HG03060 (cell line): ENCODE measurements at regions not wholly inside any gene's neighbourhood (a gene's known extent, or its start where the extent isn't known, plus 50 kb on each side); places are given as distances from the start of the nearest gene placed in this dataset.

Experiments
- ATAC-seq: cut with Tn5 transposase; IDR thresholded peaks from one replicate; pipeline ENCODE4 v1.9.1; 2021; ENCODE audit warnings: low read depth, moderate number of reproducible peaks; ENCODE audit not compliant: unreplicated experiment

DNA sequence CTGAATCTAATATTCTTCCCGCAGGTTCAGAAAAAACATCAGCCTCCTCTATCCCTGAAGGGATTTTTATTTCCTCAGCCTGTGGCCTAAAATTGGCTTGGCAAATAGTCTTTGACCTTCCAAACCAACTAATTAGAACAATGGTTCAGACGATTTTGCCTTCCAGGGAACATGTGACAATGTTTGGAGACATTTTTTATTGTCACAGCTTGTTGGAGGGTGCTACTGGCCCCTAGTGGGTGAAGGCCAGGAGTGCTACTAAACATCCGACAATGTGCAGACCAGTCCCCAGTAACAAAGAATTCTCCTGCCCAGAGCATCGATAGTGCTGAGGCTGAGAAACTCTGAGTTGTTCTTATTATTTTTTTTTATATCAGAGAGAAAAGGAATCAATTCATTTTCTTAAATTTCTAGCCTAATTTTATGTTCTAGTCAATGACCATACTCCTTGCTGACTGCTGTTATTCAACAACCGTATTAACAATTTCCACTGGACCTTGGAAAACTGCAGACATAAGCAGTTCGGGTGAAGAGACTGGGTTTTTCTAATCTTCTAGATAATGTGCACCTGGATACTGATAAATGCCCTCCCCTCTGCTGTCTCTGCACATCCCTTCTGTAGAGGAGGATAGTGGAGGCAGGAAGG is 280.7 kb downstream of the LMX1A start:
- no peak for ATAC-seq

DNA sequence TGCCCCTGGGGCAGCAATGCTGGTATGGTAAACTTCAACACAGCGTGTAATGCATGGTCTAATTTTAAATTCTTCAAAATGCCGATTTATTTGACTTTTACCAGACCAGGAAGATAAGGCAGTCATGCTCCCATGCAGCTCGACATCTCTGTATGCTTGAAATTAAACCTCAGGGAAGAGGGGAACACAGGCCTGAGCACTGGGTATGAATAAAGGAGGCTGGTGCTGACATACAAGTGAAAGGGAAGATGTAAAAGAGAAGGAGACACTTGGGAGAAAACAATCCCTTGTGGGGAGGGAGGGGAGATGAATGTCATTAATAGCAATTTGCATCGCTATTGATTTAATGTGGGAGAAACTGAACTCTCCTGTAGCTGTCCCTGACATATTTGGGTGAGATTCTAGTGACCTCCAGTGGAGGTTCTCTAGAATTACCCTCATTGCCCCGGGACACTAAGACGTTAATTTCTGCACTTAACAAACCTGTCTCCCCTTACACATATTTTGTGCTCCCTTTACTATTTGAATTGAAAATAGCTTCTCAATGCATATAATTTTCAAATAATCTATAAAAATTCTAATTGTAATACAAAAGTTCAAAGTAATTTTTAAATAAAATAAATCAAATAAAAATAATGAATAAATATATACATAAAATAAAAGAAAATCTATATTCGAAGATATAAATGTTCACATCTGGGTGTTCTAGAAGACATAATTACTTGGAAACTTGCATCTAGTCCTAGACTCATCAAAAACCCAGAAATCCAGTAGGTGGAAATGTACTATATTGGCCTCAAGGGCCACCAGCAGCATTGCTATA is 283.1 kb downstream of the LMX1A start:
- ATAC-seq = no peak

DNA sequence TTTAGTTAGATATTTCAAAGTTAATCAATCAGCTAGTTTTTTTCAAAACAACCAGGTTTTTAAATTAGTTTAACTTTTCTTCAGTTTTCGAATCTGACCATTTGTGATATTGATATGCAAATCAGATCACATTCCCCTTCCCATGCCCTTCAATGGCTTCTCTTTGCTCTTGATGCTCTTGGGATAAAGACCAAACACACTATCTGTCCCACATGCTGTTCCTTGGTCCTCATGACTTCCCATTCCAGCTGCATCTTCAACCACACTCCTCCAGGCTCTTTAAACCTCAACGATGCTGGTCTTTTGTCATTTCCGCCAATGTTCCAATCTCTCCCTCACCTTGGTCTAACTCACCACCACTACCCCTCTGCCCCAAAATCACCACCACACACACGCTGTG is 285.8 kb downstream of the LMX1A start:
- no peak for ATAC-seq

DNA sequence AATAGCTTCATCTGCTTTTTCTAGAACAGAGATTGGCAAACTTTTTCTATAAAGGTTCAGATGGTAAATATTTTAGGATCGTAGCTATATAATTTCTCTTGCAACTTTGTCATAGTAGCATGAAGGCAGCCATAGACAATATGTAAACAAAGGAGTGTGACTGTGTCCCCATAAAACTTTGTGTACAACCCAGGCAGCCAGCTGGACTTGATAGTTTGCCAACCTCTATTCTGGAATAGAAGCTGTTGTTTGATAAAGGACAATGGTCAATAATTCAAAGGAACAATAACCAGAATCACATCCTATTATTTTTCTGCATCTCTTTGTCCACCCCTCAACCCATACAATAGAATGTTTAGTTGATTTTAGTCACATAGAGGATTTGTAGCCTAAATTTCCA is 286.7 kb downstream of the LMX1A start:
- no peak for ATAC-seq

DNA sequence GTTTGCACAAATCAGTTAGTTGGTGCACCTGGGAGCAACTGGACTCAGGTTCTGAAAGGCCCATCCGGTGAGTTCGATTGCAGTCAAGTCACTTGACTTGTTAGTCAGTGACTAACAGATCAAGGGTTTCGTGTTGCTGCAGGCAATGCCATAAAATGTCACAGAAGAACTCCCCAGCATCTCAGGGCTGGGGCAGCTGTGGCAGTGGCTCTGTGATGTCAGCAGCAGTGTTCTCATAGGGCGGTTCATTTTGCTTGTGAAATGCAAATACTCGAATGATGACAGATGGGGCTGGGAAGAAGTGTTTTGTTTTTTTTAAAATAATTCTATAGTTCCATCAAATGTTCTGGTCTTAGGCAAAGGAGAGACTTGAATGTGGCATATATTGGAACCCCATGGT is 287.8 kb downstream of the LMX1A start:
- no peak for ATAC-seq

DNA sequence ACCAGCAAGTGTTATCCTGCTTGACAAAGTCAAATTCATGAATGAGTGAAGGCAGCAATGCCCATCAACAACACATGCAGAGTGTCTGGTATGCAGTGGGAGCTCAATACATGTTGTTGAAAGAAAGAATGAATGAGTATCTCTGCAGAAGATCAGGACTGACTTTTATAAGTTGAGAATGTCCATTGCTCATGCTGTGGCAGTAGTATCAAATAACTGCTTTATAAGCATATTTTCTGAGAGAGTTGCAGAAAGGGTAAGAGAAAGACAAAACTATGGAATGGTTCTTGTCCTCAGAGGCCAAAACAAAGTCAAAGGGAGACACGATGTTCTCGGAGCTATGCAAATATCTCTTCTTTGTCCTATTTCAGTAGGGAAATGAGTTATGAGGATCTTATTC is 288.7 kb downstream of the LMX1A start:
- no peak for ATAC-seq

DNA sequence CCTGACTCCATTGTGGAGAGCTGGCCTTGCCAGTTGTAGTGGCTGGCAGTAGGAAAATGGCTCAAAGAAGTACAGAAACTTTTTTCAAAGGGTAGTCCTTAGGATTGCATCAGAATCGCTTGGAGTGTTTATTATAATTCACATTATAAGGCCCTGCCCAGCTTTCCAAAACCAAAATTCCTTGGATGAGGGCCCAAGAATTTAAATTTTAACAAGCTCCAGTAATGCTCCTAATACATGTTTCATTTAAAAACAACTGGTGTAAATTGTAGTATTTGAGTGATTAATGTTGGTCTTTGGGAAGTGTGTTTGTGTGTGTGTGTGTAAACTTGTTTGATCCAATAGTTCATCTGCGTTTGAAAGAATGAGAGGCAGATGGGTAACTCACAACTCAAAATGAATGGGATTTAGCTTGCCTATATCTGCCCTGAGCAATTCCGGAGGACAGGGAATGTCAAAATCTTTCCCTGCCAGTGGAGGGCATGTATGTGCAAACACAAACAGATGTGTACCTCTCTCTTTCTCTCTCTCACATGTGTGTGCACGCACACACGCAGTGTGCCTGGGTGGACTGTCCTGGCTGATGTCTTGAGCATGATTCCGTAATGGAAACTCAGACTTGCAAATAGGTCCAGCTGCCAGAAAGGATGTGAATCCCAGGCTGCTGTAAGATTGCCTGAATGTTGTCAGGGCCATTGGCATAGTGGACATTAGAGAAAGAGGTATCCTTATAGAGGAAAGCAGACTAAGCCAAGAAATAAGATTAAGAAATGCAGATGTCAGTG is 293.1 kb downstream of the LMX1A start:
- ATAC-seq = no peak

DNA sequence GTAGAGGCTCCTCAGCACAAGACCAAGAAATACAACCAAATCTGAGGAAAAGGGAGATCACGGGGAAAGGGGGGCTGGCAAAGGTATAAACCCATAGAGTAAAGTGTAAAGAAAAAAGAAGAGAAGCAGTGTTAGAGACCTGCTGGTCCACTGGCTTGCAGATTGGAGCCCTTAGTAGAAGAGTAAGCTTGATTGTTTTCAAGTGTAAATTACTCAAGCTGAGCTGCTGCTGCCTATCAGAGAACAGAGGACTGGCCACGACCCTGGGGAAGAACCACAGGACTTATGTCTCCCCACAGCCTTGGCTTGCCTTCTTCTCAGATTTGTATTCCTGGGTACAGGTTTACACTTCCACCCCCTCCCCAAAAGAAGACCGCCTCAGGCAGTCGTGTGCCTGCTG is 294.2 kb downstream of the LMX1A start:
- ATAC-seq = no peak

DNA sequence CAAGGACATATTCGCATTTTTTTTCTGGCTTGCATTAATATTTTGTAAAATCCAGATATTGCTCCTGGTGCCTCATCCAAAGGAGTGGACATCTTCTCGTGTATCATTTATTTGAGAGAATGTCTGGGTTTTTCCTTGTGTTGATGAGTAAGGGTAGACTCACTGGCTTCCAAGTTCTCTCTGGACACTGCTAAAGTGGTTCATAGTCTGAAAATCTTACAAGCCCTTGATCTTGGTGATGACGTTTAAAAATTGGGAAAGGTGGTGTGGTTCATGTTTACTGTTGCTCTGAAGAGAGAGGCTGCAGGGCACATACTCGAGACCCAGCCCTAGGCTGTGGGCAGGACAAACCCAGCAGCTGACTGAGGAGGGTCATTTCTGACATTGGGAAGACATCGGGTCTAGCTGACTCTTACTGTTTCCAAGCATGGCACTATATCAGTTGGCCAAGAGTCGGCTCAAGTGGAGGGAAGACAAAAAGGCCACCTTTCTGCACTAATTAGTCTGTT is 296.2 kb downstream of the LMX1A start:
- ATAC-seq = no peak

DNA sequence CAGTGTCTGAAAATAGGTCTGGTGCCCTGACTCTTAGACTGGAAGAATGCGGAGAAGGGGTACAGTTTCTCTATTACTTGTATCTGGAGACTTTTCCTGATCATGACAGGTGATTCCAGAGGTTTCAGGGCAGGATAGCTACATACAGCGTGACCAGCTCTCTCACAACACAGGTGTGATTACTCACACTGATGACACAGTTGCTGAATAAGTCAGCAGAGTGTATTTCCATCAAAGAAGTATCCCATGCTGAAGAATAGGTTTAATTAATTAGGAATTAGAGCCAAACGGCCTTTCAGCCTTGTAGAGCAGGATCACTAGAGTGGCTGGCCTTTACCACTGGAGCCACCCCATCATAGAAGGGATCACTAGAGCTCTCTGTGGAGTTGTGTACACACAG is 298.6 kb downstream of the LMX1A start:
- no peak for ATAC-seq

DNA sequence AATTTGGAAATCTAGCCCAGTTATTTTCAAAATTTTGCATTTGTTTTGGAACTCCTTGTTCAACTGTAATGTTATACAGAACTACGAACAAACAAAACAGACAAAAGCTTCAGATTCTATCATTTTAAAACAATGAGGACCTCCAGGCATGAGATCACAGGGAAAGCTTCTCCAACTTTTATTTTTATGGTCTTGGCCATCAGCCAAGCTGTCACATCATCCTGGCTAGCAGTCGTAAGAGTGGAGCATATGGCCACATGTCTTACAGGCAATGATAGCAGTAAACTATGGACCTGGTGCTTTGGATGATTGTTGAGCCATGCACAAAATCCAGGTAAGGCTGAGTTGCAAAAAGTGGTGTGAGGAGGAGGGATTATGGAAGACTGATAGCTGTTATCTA is 299.6 kb downstream of the LMX1A start:
- ATAC-seq = no peak

DNA sequence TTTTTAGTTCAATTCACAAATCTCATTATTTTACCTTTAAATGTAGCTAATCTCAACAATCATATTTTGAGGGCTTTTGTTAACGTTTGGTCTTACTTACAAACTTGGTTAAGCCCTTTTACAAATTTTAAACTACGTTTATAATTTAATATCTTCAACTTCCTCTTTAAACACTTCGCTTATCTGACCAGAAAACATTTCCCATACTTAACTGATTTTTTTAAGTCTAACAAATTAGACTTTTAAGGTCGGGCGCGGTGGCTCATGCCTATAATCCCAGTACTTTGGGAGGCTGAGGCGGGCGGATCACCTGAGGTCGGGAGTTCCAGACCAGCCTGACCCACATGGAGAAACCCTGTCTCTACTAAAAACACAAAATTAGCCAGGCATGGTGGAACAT is 300.9 kb downstream of the LMX1A start:
- ATAC-seq = no peak

DNA sequence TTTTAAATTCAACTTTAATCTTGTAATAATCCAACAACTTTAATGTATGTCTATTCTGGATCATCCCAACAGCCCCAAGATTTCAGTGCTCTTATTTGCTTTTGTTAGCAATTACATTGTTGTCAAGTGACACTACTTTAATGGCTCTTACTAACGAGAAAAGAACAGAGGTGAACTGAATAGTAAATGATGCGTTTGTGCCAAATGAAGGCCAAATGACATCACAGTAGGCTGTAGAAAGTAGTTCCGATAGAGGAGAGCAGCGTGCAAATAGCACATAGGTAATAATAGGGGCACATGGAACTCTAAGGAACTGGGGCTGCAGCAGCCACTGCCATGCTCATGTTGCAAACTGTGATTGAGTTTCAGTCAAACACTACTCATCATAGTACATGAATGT is 301.9 kb downstream of the LMX1A start:
- ATAC-seq = no peak

DNA sequence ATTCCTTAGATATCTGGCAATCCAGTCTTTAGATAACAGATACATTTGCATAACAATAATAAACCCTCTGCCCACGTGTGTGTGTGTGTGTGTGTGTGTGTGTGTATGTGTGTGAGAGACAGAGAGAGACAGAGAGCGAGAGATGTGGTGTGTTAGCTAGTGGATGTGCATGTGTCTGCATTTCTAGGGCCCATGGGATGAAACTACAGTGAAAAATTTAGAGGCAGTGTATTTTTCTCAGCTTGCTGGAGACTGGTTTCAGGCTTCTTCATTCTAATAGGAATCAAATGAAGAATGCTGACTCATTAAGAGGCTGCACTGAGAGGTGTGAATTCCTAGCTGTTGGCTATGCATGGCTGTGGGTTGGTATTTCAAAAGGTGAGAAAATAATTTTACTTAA is 303.2 kb downstream of the LMX1A start:
- no peak for ATAC-seq

DNA sequence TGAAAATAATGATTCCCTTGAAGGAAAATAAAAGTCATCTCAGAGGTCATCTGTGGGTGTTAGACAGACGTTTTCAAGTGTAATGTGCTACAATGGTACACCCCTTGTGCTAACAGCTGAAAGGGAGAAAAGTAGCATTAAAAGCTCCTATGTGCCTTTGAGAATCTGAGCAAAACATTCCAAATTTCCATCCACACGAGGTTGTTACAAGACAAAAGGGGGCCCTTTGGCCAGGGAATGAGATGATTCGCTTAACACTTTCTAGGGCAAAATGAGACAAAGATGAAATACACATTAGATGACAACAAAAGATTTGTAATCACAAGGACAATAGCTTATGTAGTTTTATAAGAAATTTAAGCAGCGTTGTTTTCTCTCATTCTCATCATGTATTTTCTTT is 303.6 kb downstream of the LMX1A start:
- no peak for ATAC-seq

DNA sequence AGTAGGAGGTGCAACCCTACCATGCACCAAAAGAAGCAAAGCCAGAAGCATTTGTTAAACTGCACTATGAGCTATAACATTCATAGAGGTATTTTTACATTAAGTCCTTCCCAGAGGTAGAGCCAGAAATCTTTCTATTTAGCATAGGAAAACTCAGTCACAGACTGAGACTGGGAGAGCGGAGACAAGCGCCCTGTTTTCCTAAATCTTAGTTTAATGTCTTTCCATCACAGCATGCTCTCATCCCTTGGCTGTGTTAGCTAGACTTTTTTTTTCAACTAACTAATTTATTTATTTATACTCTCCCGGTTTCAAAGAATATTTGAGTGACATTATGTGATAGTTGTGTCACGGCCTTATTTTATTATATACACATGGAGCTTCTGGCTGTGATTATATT is 304.1 kb downstream of the LMX1A start:
- no peak for ATAC-seq

DNA sequence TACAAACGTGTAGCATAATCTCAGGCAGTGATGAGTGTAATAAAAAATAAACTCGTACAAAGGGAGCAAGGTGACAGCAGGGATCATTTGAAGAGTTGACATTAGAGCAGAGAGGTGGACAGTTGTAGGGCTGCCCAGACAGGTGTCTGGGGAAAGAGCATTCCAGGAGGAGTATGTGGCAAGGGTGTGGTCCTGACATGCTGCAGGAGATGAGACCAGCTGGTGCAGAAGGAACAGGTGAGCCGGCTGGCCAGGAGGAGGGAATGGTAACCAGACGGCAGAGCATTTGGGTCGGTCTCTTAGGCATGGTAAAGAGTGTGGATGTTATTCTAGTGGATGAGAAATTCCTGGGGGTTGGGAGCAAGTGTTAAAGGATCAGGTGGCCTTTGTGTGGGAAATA is 306.3 kb downstream of the LMX1A start:
- ATAC-seq = no peak

DNA sequence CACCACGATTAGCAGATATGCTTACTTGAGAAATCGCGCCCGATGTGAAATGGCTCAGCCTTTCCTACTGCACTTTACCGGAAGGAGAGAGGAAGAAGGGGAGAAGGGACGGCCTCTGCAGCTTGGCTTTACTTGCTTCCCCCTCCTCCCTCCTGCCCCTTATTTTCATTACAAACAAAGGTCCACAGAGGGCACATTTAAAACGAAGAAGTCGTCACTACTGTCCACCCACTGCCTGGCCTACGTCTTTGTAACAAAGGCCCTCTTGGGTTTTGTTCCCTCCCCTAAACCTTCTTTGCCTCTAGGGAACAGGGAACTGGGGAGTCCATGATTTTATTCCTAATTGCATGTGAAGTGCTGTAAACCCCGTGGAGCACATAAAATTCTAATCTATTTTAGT is 308.5 kb downstream of the LMX1A start:
- ATAC-seq = no peak

DNA sequence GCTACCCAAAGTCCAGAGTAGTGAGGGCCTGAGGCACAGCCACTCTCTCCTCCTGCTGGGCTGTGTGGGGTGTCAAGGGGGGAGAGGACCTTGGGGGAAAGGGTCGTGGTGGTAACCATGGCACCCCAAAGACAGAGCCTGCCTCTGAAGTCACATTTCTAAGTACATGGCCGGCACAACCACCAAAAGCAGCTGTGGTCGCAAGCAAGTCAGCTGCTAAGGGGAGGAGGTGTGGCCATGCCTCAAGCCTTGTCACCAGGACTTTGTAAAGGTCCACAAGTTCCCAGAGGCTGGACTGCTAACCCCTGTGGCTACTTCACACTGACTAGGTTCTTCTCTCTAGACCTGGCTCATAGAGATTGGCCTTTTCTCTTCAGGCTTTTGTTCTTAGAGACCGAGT is 310.6 kb downstream of the LMX1A start:
- no peak for ATAC-seq

DNA sequence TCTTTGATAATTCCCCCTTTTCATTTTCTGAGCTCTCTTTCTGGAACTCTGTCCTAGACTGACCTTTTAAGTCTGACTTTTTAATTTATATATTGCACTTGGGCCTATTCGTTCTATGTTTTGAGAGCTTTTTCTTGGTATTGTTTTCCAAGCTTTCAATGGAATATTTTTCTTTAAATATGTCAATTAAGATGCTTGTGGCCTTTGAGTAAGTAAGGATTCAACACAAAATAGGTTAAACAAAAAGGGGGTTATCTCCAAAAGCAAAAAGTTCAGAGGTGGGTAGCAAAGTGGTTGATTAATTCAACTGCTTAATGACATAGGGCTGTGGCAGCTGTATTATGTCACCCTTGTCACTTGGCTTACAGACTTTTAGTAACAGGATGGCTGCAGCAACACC is 315.9 kb downstream of the LMX1A start:
- no peak for ATAC-seq

DNA sequence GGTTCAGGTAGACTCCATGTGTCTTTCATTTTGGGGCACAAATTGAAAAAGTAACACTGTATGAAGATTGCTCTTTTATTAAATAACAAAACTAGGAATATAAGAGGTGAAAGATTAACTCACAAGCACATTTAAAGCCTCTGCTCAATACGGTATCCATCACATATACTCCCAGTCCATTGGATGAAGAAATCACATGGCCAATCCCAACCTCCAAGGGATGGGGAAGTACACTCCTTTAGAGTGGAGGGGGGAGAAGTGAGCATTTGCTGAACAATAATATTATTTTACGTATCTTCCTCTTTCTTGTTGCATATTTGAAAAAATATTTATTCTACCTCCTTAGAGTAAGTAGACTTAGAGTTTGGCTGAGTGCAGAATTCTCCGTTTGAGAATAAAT is 316.5 kb downstream of the LMX1A start:
- no peak for ATAC-seq
